Endothelial cell (in vitro differentiated cells): ENCODE measurements at regions not wholly inside any gene's neighbourhood (a gene's known extent, or its start where the extent isn't known, plus 50 kb on each side); places are given as distances from the start of the nearest gene placed in this dataset.

ENCODE experiments used
- DNase-seq: peaks from one replicate; pipeline ENCODE4 v3.0.0; 2021; ENCODE audit warnings: low spot score
- H3K27ac Mint-ChIP-seq: one replicate; pipeline ENCODE4 v1.8.0; 2021; ENCODE audit warnings: mixed read lengths, inconsistent platforms; ENCODE audit not compliant: unreplicated experiment
- H3K27me3 Mint-ChIP-seq: one replicate; pipeline ENCODE4 v1.8.0; 2021; ENCODE audit warnings: mild to moderate bottlenecking, moderate library complexity, mixed read lengths, inconsistent platforms; ENCODE audit not compliant: unreplicated experiment
- H3K36me3 Mint-ChIP-seq: one replicate; pipeline ENCODE4 v1.8.0; 2021; ENCODE audit warnings: mild to moderate bottlenecking, low read depth, mixed read lengths, inconsistent platforms; ENCODE audit not compliant: unreplicated experiment
- H3K4me1 Mint-ChIP-seq: one replicate; pipeline ENCODE4 v1.8.0; 2021; ENCODE audit warnings: mild to moderate bottlenecking, mixed read lengths, inconsistent platforms; ENCODE audit not compliant: unreplicated experiment
- H3K4me3 Mint-ChIP-seq: one replicate; pipeline ENCODE4 v1.8.0; 2021; ENCODE audit warnings: mild to moderate bottlenecking, mixed read lengths, inconsistent platforms; ENCODE audit not compliant: unreplicated experiment
- H3K9me3 Mint-ChIP-seq: one replicate; pipeline ENCODE4 v1.8.0; 2021; ENCODE audit warnings: mixed read lengths, inconsistent platforms; ENCODE audit not compliant: unreplicated experiment
- TF ChIP-seq, protein P1 (sequence below): fragments of 200-600 bp; sonication (generic); IDR thresholded peaks from one replicate; pipeline ENCODE4 v1.5.0; 2021; ENCODE audit warnings: antibody characterized with exemption; ENCODE audit not compliant: unreplicated experiment

DNA sequence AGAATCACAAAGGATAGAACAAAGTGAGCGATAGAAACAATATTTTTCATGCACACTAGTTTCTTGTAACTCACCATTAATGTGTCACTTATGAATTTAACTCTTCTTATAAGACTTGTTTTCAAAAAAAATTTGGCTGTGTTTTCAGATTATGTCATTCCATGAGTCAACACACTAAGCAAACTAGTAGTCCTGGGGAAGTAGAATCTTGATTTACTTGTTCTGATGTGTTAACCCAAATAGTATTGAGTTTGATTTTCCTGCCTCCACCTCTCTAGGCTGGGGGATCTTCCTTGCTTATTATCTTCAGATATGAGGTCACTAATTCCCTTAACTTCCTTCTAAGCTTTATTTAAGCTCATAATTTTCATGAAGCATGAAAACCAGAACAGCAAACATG, 151.0 kb upstream of the SEL1L start:
- TF ChIP-seq, protein P1, sequence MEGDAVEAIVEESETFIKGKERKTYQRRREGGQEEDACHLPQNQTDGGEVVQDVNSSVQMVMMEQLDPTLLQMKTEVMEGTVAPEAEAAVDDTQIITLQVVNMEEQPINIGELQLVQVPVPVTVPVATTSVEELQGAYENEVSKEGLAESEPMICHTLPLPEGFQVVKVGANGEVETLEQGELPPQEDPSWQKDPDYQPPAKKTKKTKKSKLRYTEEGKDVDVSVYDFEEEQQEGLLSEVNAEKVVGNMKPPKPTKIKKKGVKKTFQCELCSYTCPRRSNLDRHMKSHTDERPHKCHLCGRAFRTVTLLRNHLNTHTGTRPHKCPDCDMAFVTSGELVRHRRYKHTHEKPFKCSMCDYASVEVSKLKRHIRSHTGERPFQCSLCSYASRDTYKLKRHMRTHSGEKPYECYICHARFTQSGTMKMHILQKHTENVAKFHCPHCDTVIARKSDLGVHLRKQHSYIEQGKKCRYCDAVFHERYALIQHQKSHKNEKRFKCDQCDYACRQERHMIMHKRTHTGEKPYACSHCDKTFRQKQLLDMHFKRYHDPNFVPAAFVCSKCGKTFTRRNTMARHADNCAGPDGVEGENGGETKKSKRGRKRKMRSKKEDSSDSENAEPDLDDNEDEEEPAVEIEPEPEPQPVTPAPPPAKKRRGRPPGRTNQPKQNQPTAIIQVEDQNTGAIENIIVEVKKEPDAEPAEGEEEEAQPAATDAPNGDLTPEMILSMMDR: no peak
- Mint-ChIP-seq H3K36me3 (no peaks in the 10 kb centered on the region), H3K27ac (no peak overlapping the region), H3K9me3 (no peaks in the 10 kb centered on the region), H3K4me1 (peaks cover 4% of the 10 kb centered on the region), H3K27me3 (peaks cover 2% of the 10 kb centered on the region), H3K4me3 (no peak overlapping the region)
- no peak for DNase-seq

DNA sequence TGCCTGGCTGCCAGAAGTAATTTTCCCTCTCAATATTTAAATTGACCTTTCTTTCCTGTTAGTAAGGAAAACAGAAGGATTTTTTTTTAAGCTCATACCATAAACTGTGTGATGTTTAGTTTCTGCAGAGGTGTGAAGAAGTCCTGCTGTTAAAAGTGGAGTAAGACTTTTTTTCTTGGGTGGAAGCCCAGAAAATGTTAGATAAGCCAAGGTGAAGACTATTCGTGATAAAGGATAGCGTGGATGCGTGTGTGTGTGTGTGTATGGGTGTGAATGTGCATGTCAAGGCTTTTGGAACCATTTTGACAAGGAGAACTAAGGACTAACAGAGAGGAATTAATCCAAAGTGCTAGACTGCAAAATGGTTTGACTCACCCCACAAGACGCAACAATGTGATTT, 152.9 kb upstream of the SEL1L start:
- no peaks in the 10 kb centered on the region for H3K4me1 Mint-ChIP-seq
- no peak for DNase-seq
- no peak overlapping the region for H3K4me3 Mint-ChIP-seq
- no peak overlapping the region for H3K27ac Mint-ChIP-seq
- no peaks in the 10 kb centered on the region for H3K36me3 Mint-ChIP-seq
- TF ChIP-seq, protein P1: no peak
- no peaks in the 10 kb centered on the region for H3K9me3 Mint-ChIP-seq
- H3K27me3 Mint-ChIP-seq: no peaks in the 10 kb centered on the region

DNA sequence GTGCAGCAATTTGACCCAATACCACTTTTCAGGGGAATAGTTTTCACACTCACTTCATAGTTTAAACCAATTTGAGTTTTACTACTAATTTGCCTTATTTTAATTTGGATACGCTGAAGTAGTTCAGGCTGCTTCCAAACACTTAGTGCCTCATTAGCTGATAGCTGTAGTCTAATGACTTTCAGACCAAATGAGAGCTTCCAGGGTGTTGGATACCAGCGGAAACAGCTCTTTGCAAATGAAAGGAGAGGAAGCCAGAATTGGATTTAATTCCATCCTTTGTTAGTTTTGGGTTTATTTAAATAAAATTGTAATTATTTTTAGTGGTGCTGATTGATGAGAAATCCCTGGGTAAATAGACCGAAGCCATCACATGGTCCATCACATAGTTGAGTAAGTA, 158.3 kb upstream of the SEL1L start:
- TF ChIP-seq, protein P1: no peak
- H3K27ac Mint-ChIP-seq: no peak overlapping the region
- DNase-seq: no peak
- H3K9me3 Mint-ChIP-seq: no peaks in the 10 kb centered on the region
- no peaks in the 10 kb centered on the region for H3K27me3 Mint-ChIP-seq
- H3K4me1 Mint-ChIP-seq: no peaks in the 10 kb centered on the region
- H3K4me3 Mint-ChIP-seq: no peak overlapping the region
- H3K36me3 Mint-ChIP-seq: no peaks in the 10 kb centered on the region

DNA sequence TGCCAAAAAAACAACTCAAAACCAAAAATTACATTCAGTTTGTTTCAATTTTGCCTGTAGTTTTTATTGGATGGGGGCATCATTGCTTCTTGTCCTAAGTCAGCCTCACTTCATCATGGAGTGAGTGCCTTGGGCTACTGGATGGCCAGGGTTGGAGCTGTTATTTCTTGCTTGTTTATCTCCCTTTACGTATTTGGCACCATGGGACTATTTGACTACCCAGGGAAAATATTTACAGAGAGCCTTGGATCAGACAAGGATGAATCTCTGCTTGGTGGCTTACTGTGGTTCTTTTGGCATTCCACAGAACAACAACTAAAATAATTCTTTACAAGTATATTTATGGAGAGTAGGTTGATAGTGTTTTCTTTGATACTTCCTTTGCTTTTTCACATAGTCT, 160.8 kb upstream of the SEL1L start:
- DNase-seq: no peak
- no peak overlapping the region for H3K4me3 Mint-ChIP-seq
- no peaks in the 10 kb centered on the region for H3K4me1 Mint-ChIP-seq
- no peaks in the 10 kb centered on the region for H3K36me3 Mint-ChIP-seq
- H3K27me3 Mint-ChIP-seq: no peaks in the 10 kb centered on the region
- no peak overlapping the region for H3K27ac Mint-ChIP-seq
- no peaks in the 10 kb centered on the region for H3K9me3 Mint-ChIP-seq
- TF ChIP-seq, protein P1: no peak

DNA sequence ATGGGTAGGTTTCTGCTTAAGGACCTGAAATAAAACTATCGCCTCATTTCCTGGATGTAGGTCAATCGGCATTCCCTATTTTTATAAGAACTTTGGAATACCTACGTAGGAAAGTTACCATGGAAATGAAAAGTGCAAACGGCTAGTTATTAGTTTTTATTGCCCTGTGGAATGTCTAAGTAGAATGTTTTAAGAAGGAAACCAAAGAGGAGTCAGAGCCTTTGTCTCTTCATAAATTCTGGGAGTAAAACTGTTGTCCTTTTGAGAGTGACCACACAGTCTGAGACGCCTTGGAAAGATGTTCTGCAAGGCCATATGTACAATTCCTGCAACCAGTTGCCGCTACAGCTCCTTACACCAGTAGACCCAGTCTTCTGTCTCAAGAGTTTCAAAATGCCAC, 176.0 kb upstream of the SEL1L start:
- no peak for DNase-seq
- peaks cover 1% of the 10 kb centered on the region for H3K27me3 Mint-ChIP-seq
- no peaks in the 10 kb centered on the region for H3K4me1 Mint-ChIP-seq
- TF ChIP-seq, protein P1: no peak
- no peak overlapping the region for H3K4me3 Mint-ChIP-seq
- H3K36me3 Mint-ChIP-seq: no peaks in the 10 kb centered on the region
- peaks cover 4% of the 10 kb centered on the region for H3K9me3 Mint-ChIP-seq
- no peak overlapping the region for H3K27ac Mint-ChIP-seq
